K562 (cell line): ENCODE measurements at regions not wholly inside any gene's neighbourhood (a gene's known extent, or its start where the extent isn't known, plus 50 kb on each side); places are given as distances from the start of the nearest gene placed in this dataset.

Experiments
- ATAC-seq: fragments of 200-7000 bp; cut with Tn5 transposase; 3 replicates; pipeline ENCODE4 v1.9.1; 2020; ENCODE audit warnings: moderate library complexity
- BruUV-seq: library from RNA; stranded (reverse); fragments of 400-500 nt; replicated peaks from 2 replicates; lab custom pipeline; 2021; lab: Mats Ljungman, UMichigan
- CTCF ChIA-PET: fragments of 300-600 bp; formaldehyde crosslinking; extraction: SDS; loops from one replicate; lab custom pipeline; 2021; ENCODE audit warnings: low intra/inter-chr PET ratio; lab: Yijun Ruan, JAX
- POLR2A ChIA-PET: fragments of 300-600, 350-650 bp; sonication (Branson Sonifier 250); formaldehyde crosslinking; extraction: SDS; loops from one replicate; lab custom pipeline; 2021; ENCODE audit warnings: antibody characterized with exemption, inconsistent platforms; lab: Yijun Ruan, JAX
- DNase-seq, 4 experiments: peaks; one replicate each; pipeline versions ENCODE4 v3.0.0 to v3.0.0-alpha.2; 2011 to 2018; ENCODE audit warnings: low spot score in 3 of 4, mixed read lengths in 3 of 4; ENCODE audit errors: extremely low read depth in 1 of 4
- FAIRE-seq: peaks from 2 replicates; lab custom pipeline; 2011; peaks lifted over from hg19 to GRCh38; lab: Jason Lieb, UNC
- H2AFZ ChIP-seq: 2 replicates; pipeline ENCODE4 v1.6.0; 2011; ENCODE audit warnings: low read depth, low read length, control low read depth, inconsistent platforms
- H3K27ac ChIP-seq: fragments of 200-600 bp; 3 replicates; pipeline ENCODE4 v1.8.0; 2011; ENCODE audit warnings: low read depth, mild to moderate bottlenecking, control low read depth, inconsistent platforms, low read length, moderate library complexity, mixed read lengths; ENCODE audit errors: extremely low read depth
- H3K27me3 ChIP-seq, 2 experiments: fragments of 300-600 bp in 1 of 2; 2 replicates in 1 of 2; 3 replicates in 1 of 2; pipeline versions ENCODE4 v1.6.0 to v1.8.0; 2011; ENCODE audit warnings: inconsistent platforms in 2 of 2, low read length in 2 of 2, mild to moderate bottlenecking in 1 of 2, mixed read lengths in 1 of 2, moderate library complexity in 1 of 2; ENCODE audit not compliant: control insufficient read depth in 2 of 2, insufficient read depth in 2 of 2
- H3K36me3 ChIP-seq: fragments of 300-600 bp; 3 replicates; pipeline ENCODE4 v1.8.0; 2011; ENCODE audit warnings: mild to moderate bottlenecking, low read length, inconsistent platforms; ENCODE audit not compliant: control insufficient read depth, insufficient read depth
- H3K4me1 ChIP-seq, 2 experiments: fragments of 200-600 bp in 1 of 2; replicated peaks in 1 of 2; 2 replicates in 1 of 2; 3 replicates in 1 of 2; pipeline versions ENCODE4 v1.5.1 to v1.8.0; 2011; ENCODE audit warnings: inconsistent platforms in 2 of 2, low read length in 2 of 2, mild to moderate bottlenecking in 1 of 2, mixed read lengths in 1 of 2, moderate library complexity in 1 of 2; ENCODE audit not compliant: control insufficient read depth in 2 of 2, insufficient read depth in 2 of 2
- H3K4me2 ChIP-seq: 2 replicates; pipeline ENCODE4 v1.6.1; 2011; ENCODE audit warnings: low read length, control low read depth, inconsistent platforms, mixed read lengths; ENCODE audit not compliant: insufficient read depth
- H3K4me3 ChIP-seq: fragments of 200-600 bp; sonication (generic), shearing (Covaris generic); 2 replicates; pipeline ENCODE4 v1.5.1; 2016; ENCODE audit warnings: control low read depth, inconsistent platforms
- H3K79me2 ChIP-seq: fragments of 200-600 bp; 3 replicates; pipeline ENCODE4 v1.8.0; 2011; ENCODE audit warnings: low read length, inconsistent platforms; ENCODE audit not compliant: control insufficient read depth, insufficient read depth
- H3K9ac ChIP-seq, 2 experiments: 2 replicates each; pipeline versions ENCODE4 v1.6.0 to v1.6.1; 2011; ENCODE audit warnings: low read depth in 2 of 2, low read length in 2 of 2, control low read depth in 1 of 2, inconsistent platforms in 1 of 2, mild to moderate bottlenecking in 1 of 2, mixed read lengths in 1 of 2; ENCODE audit not compliant: insufficient read depth in 1 of 2
- H3K9me1 ChIP-seq: one replicate; pipeline ENCODE4 v1.6.0; 2011; ENCODE audit warnings: inconsistent platforms, mild to moderate bottlenecking, low read length, moderate library complexity; ENCODE audit not compliant: control insufficient read depth, insufficient read depth
- H3K9me3 ChIP-seq: replicated peaks from 2 replicates; pipeline ENCODE4 v1.5.1; 2011; ENCODE audit warnings: low read depth, low read length, inconsistent platforms; ENCODE audit not compliant: control insufficient read depth, insufficient read depth
- H4K20me1 ChIP-seq: replicated peaks from 2 replicates; pipeline ENCODE4 v1.6.1; 2011; ENCODE audit warnings: low read length, inconsistent platforms, mixed read lengths; ENCODE audit not compliant: control insufficient read depth, insufficient read depth
- ARID2 ChIP-seq: fragments of 450-650 bp; IDR thresholded peaks from 2 replicates; pipeline ENCODE4 v1.6.1; 2017; ENCODE audit warnings: antibody characterized with exemption, mild to moderate bottlenecking
- BHLHE40 ChIP-seq: IDR thresholded peaks from 2 replicates; pipeline ENCODE4 v1.6.1; 2011; ENCODE audit warnings: low read length, improper control_type of control experiment
- HEY1 ChIP-seq: fragments of 250-450 bp; sonication (Bioruptor Pico); IDR thresholded peaks from 2 replicates; pipeline ENCODE4 v1.5.0; 2020; ENCODE audit warnings: mild to moderate bottlenecking, moderate library complexity, borderline replicate concordance
- JUNB ChIP-seq: fragments of 450-650 bp; formaldehyde crosslinking; conservative IDR thresholded peaks from 2 replicates; pipeline ENCODE4 v1.4.0; 2020; ENCODE audit warnings: mild to moderate bottlenecking
- RB1 ChIP-seq: fragments of 450-650 bp; IDR thresholded peaks from 2 replicates; pipeline ENCODE4 v1.6.1; 2017; ENCODE audit warnings: low read depth, mild to moderate bottlenecking
- RBM25 ChIP-seq: fragments of 200-400 bp; formaldehyde crosslinking; IDR thresholded peaks from 2 replicates; pipeline ENCODE4 v1.6.1; 2018; ENCODE audit warnings: low read length, low read depth, moderate library complexity; ENCODE audit not compliant: severe bottlenecking
- TBL1XR1 ChIP-seq, 2 experiments: IDR thresholded peaks; 2 replicates each; pipeline ENCODE4 v1.6.1; 2012; ENCODE audit warnings: improper control_type of control experiment in 2 of 2, low read length in 2 of 2, mild to moderate bottlenecking in 1 of 2
- TSC22D4 ChIP-seq: fragments of 450-650 bp; IDR thresholded peaks from 2 replicates; pipeline ENCODE4 v1.6.1; 2016; ENCODE audit warnings: missing genetic modification characterization, missing biosample characterization, control low read depth
- ZBTB43 ChIP-seq: sonication (generic); formaldehyde crosslinking; IDR thresholded peaks from 2 replicates; pipeline ENCODE4 v1.8.0; 2023; ENCODE audit warnings: mild to moderate bottlenecking, missing genetic modification reagents
- ZNF133 ChIP-seq: fragments of 250-450 bp; sonication (Bioruptor Pico); IDR thresholded peaks from 2 replicates; pipeline ENCODE4 v1.4.0; 2020; ENCODE audit warnings: mild to moderate bottlenecking
- ZNF24 ChIP-seq: fragments of 450-650 bp; IDR thresholded peaks from 2 replicates; pipeline ENCODE4 v1.6.1; 2016
- WGBS: fragments of 100-300 bp; shearing (Covaris generic); methylation state at CpG from one replicate; pipeline ENCODE4 v1.1.6; 2016; ENCODE audit warnings: low coverage, mixed read lengths; ENCODE audit not compliant: insufficient coverage; ENCODE audit errors: missing lambda C conversion rate; 5-methylcytosine and 5-hydroxymethylcytosine counted together
- in situ Hi-C: fragments of 300-500 bp; cut with MboI; formaldehyde crosslinking; loops from 4 replicates; pipeline ENCODE4 v1.15.0; 2018; ENCODE audit warnings: inconsistent platforms, mixed read lengths
- intact Hi-C: fragments of 100-400 bp; cut with micrococcal nuclease; formaldehyde crosslinking; loops from 2 replicates; pipeline ENCODE4 v1.14.2; 2022
- TF ChIP-seq, protein P1 (sequence below): fragments of 450-650 bp; IDR thresholded peaks from 2 replicates; pipeline ENCODE4 v1.6.1; 2017; ENCODE audit warnings: antibody characterized with exemption

GRCh38 chr16:66136841-66137240 is 229.7 kb upstream of the CDH5 start (continued):
- TF ChIP-seq ZNF133 = no peak
- TF ChIP-seq ARID2 = no peak
- no peak for TF ChIP-seq ZBTB43
- no peak for TF ChIP-seq ZNF24
- TF ChIP-seq, protein P1, sequence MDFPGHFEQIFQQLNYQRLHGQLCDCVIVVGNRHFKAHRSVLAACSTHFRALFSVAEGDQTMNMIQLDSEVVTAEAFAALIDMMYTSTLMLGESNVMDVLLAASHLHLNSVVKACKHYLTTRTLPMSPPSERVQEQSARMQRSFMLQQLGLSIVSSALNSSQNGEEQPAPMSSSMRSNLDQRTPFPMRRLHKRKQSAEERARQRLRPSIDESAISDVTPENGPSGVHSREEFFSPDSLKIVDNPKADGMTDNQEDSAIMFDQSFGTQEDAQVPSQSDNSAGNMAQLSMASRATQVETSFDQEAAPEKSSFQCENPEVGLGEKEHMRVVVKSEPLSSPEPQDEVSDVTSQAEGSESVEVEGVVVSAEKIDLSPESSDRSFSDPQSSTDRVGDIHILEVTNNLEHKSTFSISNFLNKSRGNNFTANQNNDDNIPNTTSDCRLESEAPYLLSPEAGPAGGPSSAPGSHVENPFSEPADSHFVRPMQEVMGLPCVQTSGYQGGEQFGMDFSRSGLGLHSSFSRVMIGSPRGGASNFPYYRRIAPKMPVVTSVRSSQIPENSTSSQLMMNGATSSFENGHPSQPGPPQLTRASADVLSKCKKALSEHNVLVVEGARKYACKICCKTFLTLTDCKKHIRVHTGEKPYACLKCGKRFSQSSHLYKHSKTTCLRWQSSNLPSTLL = no peak
- TF ChIP-seq JUNB (CRISPR knock-in tag) = no peak
- no peak for TF ChIP-seq TSC22D4 (tag)
- no peak for TF ChIP-seq TBL1XR1 (IDR thresholded peaks at IDR 0.05; ENCODE audit: low read length in 2 of 2)
- TF ChIP-seq HEY1 (CRISPR knock-in tag) = no peak
- no peak for TF ChIP-seq RB1

DNA sequence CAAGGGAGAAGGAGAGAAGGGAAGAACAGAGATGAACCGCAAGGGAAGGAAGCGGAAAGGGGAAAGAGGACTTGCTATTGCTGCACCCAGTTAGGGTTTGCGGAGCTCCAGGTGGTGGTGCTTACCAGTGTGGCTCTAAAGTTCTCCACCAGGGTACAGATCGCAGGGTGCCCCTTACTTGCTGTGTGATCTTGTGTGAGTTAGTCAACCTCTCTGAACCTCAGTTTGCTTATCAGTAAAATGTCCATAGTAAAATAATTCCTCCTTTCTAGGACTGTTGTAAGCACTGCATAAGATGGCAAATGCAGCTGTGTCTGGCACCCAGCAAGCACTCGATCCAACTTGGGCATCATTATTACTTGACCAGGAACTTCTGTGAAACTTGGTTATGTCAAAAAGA is 230.7 kb upstream of the CDH5 start:
- POLR2A ChIA-PET = interaction anchor here (0.8 kb wide), 1 partner anchor 19 kb away, joined by 3 read pairs; no protein-coding TSS in a partner anchor
- TF ChIP-seq BHLHE40 = no peak
- TF ChIP-seq RBM25 = peak; percentile 72
- TF ChIP-seq, all 486 proteins: peak for 1
- Histone ChIP-seq H4K20me1 (no peaks in the 10 kb centered on the region; the same call in 1 of the 2 replicates), H3K9me1 (no peaks in the 10 kb centered on the region), H3K36me3 (no peaks in the 10 kb centered on the region), H3K4me2 (no peak overlapping the region), H3K27me3 (no peaks in the 10 kb centered on the region; a peak in 1 of 5 replicates), H3K4me3 (no peak overlapping the region), H2AFZ (no peak overlapping the region), H3K9me3 (no peaks in the 10 kb centered on the region), H3K27ac (no peak overlapping the region), H3K9ac (no peak overlapping the region), H3K79me2 (no peaks in the 10 kb centered on the region), H3K4me1 (no peaks in the 10 kb centered on the region)
- DNase-seq (no peak), FAIRE-seq (no peak), ATAC-seq (no peak)
- 0% methylated on average over 5 of the region's 5 CpGs for WGBS
- intact Hi-C loops (no loop called here), in situ Hi-C loops (no loop called here)
- CTCF ChIA-PET = no interaction called here
- BruUV-seq = no TSS peak
